OCI-LY3 (cell line): ENCODE measurements at regions not wholly inside any gene's neighbourhood (a gene's known extent, or its start where the extent isn't known, plus 50 kb on each side); places are given as distances from the start of the nearest gene placed in this dataset.

ENCODE experiments used
- H2AFZ ChIP-seq: fragments of 200-600, 300-600 bp; shearing (Covaris generic); 2 replicates; pipeline ENCODE4 v1.6.0; 2014; ENCODE audit warnings: antibody characterized with exemption, low read depth, low read length
- H3K27ac ChIP-seq: fragments of 200-600, 300-600 bp; sonication (generic); 2 replicates; pipeline ENCODE4 v1.5.1; 2014; ENCODE audit warnings: mild to moderate bottlenecking, low read length, moderate library complexity, mixed read lengths
- H3K27me3 ChIP-seq: fragments of 200-600, 300-600 bp; sonication (generic); 2 replicates; pipeline ENCODE4 v1.6.1; 2014; ENCODE audit warnings: low read depth, low read length, mixed read lengths
- H3K36me3 ChIP-seq: fragments of 200-600, 300-600 bp; sonication (generic); replicated peaks from 2 replicates; pipeline ENCODE3; 2014; ENCODE audit warnings: low read depth, low read length, mixed read lengths
- H3K4me1 ChIP-seq: fragments of 300-600, 200-600 bp; sonication (generic); 2 replicates; pipeline ENCODE4 v1.6.1; 2014; ENCODE audit warnings: low read length, mixed read lengths
- H3K4me2 ChIP-seq: fragments of 200-600, 300-600 bp; sonication (generic); 2 replicates; pipeline ENCODE4 v1.6.1; 2014; ENCODE audit warnings: low read length, mixed read lengths
- H3K4me3 ChIP-seq: fragments of 300-600, 200-600 bp; sonication (generic); 2 replicates; pipeline ENCODE4 v1.5.1; 2014; ENCODE audit warnings: antibody characterized with exemption, mild to moderate bottlenecking, low read length, moderate library complexity
- H3K79me2 ChIP-seq: fragments of 300-600, 200-600 bp; shearing (Covaris generic); 2 replicates; pipeline ENCODE4 v1.6.1; 2014; ENCODE audit warnings: mild to moderate bottlenecking, low read length, mixed read lengths
- H3K9ac ChIP-seq: fragments of 300-600, 200-600 bp; shearing (Covaris generic); 2 replicates; pipeline ENCODE4 v1.6.0; 2014; ENCODE audit warnings: mild to moderate bottlenecking, low read length, moderate library complexity
- H3K9me3 ChIP-seq: fragments of 200-600, 300-600 bp; shearing (Covaris generic); 2 replicates; pipeline ENCODE4 v1.6.1; 2014; ENCODE audit warnings: low read length, mixed read lengths; ENCODE audit not compliant: insufficient read depth
- H4K20me1 ChIP-seq: fragments of 200-600, 300-600 bp; sonication (generic); 2 replicates; pipeline ENCODE4 v1.6.1; 2016; ENCODE audit warnings: low read length, mixed read lengths; ENCODE audit not compliant: insufficient read depth
- EZH2phosphoT487 ChIP-seq: fragments of 200-600 bp; shearing (Covaris generic); IDR thresholded peaks from 2 replicates; pipeline ENCODE4 v1.6.1; 2018; ENCODE audit warnings: antibody characterized with exemption, mixed run types, low read depth
- TF ChIP-seq, protein P1 (sequence below): fragments of 200-600, 300-600 bp; sonication (generic); IDR thresholded peaks from 2 replicates; pipeline ENCODE4 v1.5.1; 2014; ENCODE audit warnings: antibody characterized with exemption, low read length, low read depth

DNA sequence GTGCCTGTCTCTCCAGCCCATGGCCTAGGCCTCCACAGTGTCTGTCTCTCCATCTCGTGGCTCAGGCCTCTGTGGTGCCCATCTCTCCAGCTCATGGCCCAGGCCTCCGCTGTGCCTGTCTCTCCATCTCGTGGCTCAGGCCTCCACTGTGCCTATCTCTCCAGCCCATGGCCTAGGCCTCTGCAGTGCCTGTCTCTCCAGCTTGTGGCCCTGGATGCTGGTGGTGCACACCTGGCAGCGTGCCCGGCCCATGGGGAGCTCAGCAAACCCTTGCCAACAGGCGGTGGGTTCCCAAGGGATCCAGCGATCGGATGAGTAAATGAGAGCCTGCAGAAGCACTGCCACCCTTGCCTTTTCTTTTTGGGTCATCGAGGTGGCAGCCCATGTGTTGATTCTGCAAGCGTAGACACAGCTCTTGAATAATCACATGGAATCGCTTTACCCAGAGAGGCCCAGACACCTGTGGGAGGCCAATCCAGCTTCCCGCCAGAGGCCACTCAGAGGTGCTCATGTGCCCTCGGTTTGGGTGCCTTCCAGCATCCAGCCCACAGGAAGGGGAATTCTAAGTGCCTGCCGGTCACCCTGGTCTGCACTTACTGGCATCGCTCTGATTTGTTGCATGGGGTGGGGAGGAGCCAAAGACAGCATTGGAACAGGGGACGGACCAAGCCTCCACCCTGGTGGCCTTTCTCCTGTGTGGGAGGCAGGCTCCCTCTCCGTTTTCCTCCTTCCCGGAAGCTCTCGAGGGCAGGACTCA is 101.8 kb upstream of the HDAC4 start:
- TF ChIP-seq EZH2phosphoT487: no peak
- TF ChIP-seq, protein P1, sequence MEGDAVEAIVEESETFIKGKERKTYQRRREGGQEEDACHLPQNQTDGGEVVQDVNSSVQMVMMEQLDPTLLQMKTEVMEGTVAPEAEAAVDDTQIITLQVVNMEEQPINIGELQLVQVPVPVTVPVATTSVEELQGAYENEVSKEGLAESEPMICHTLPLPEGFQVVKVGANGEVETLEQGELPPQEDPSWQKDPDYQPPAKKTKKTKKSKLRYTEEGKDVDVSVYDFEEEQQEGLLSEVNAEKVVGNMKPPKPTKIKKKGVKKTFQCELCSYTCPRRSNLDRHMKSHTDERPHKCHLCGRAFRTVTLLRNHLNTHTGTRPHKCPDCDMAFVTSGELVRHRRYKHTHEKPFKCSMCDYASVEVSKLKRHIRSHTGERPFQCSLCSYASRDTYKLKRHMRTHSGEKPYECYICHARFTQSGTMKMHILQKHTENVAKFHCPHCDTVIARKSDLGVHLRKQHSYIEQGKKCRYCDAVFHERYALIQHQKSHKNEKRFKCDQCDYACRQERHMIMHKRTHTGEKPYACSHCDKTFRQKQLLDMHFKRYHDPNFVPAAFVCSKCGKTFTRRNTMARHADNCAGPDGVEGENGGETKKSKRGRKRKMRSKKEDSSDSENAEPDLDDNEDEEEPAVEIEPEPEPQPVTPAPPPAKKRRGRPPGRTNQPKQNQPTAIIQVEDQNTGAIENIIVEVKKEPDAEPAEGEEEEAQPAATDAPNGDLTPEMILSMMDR: no peak
- Histone ChIP-seq H3K79me2 (no peaks in the 10 kb centered on the region), H3K27me3 (no peaks in the 10 kb centered on the region), H3K4me1 (peaks cover 12% of the 10 kb centered on the region), H3K9ac (no peak overlapping the region), H3K9me3 (no peaks in the 10 kb centered on the region), H3K4me2 (no peak overlapping the region), H3K27ac (no peak overlapping the region), H3K36me3 (no peaks in the 10 kb centered on the region), H2AFZ (no peak overlapping the region), H4K20me1 (no peaks in the 10 kb centered on the region), H3K4me3 (no peak overlapping the region)

DNA sequence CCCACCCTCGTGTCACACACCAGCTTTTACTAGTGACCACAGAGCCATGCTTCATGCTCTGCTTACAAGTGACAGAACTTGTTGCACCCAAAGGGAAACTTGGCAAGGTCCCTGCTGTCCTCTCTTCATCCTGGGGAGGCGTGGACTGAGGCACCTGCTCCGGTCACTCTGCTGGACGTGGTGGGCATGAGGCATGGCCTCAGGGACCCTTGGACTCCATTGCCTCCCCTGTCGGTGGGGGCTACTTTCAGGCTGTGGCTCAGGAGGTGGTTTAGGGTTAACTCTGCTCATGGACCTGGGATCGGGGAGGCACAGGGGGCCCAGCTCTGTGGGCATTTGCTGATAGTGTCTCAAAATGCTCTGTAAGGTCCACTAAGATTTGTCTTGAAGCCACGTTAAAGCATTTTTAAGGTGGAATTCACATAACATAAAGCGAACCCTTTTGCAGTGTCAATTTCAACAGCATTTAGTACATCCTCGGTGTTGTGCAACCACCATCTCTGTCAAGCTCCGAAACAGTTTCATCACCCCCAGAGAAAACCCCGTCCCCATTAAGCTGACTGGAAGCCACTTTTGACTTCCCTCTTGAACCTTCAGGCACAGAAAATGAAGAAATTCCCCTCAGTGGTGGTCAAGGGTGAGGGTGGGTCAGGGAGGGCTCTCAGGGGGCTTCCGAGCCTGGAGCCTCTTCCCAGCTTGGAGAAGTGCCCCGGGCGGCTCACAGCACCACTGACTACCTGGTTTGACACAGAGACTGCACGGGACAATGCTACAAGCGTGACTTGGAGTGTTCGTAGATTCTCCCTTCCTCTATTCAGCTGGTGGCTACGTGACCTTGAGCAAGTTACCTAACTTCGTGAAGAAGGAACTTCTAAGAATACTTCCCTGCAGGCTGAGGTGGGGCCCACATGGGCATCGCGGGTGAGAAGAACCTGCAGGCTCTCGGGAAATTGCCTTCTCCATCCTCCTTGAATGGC is 100.0 kb upstream of the HDAC4 start:
- Histone ChIP-seq H2AFZ (no peak overlapping the region), H3K27me3 (no peaks in the 10 kb centered on the region), H3K4me3 (no peak overlapping the region), H3K9ac (no peak overlapping the region), H4K20me1 (no peaks in the 10 kb centered on the region), H3K9me3 (no peaks in the 10 kb centered on the region), H3K79me2 (no peaks in the 10 kb centered on the region), H3K4me2 (no peak overlapping the region), H3K4me1 (peaks cover 12% of the 10 kb centered on the region), H3K27ac (no peak overlapping the region), H3K36me3 (no peaks in the 10 kb centered on the region)
- TF ChIP-seq, protein P1: no peak
- TF ChIP-seq EZH2phosphoT487: no peak

DNA sequence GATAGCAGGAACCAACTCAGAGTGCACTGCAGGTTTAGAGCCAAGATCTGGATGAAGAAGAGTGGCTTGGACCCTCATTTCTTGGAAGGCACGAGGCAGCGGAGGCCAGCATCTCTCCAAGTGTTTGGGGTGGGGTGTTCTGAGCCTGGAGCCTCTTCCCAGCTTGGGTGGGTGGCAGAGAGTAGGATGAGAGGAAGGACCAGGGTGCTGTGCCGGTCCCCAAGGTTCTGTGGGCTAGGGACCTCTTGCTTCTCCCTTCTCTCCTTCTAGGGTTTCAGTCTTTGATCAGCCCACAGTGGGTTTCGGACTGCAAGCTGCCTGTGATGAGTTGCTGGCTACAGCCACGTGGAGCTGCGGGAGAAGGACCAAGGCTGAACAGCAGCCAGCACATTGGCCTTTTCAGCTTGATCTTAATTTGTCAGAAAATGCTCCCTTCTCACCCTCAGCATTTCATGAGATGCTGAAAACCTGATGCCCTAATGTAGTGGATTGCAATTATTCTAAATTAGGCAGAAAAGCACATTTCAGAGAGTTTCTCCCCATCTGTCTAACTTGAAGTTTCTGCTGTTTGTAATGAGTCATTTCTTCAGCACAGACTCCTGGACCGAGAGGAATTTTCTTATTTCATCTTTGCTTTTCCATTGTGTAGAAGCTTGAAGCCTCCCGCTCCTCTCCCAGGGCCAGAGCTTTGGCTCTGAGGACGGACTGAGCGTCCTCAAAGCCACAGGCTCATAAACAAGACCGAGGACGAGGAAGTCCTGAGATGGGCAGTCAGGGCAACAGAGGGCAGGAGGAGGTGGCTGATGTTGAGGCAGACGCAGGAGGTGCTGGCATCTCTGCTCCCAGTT is 99.1 kb upstream of the HDAC4 start:
- H4K20me1 ChIP-seq: no peaks in the 10 kb centered on the region
- H2AFZ ChIP-seq: no peak overlapping the region
- H3K4me3 ChIP-seq: no peak overlapping the region
- H3K27me3 ChIP-seq: no peaks in the 10 kb centered on the region
- peaks cover 12% of the 10 kb centered on the region for H3K4me1 ChIP-seq
- H3K4me2 ChIP-seq: no peak overlapping the region
- H3K9me3 ChIP-seq: no peaks in the 10 kb centered on the region
- no peaks in the 10 kb centered on the region for H3K79me2 ChIP-seq
- no peaks in the 10 kb centered on the region for H3K36me3 ChIP-seq
- H3K27ac ChIP-seq: no peak overlapping the region
- no peak overlapping the region for H3K9ac ChIP-seq
- TF ChIP-seq, protein P1: no peak
- TF ChIP-seq EZH2phosphoT487: no peak
